ENCODE measurements at regions not wholly inside any gene's neighbourhood (a gene's known extent, or its start where the extent isn't known, plus 50 kb on each side); places are given as distances from the start of the nearest gene placed in this dataset.

DNA sequence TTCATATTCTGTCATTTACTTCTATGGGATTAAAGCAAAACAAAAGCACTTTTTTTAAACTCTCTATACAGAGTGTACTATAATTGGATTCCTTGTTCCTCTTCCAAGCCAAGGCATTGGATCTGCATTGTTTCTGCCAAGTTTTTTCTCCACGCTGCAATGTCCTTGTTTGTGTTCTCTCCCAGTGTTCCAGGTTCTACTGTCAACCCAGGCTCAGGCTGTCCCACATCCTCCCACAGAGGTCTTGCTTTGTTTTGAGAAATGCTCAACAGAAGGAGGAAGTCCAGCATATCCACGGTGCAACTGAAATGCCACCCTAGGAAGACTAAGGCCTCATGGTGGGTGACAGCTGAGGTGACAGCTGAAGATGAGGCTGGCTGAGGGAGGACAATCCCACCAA lies 287.1 kb upstream of the PRDM1 start:
- no peak for DNase-seq (ENCODE audit: low spot score)
- no peaks in the 10 kb centered on the region for H3F3A ChIP-seq (ENCODE audit: low read depth)
- no peaks in the 10 kb centered on the region for H3K79me2 ChIP-seq (ENCODE audit: low read depth)
- no peaks in the 10 kb centered on the region for H3K9me3 ChIP-seq (ENCODE audit: low read depth)
- no peak overlapping the region for H3K27ac ChIP-seq
- Mint-ChIP-seq H3K9me3 (no peaks in the 10 kb centered on the region), H3K27me3 (ENCODE audit: insufficient read depth, low read depth) (peaks cover 2% of the 10 kb centered on the region), H3K27ac (no peak overlapping the region), H3K4me1 (peaks cover 24% of the 10 kb centered on the region), H3K4me3 (no peak overlapping the region), H3K36me3 (no peaks in the 10 kb centered on the region)
- H3K9ac ChIP-seq, result no peak overlapping the region
- no peaks in the 10 kb centered on the region for H3K27me3 ChIP-seq
- H3K4me1 ChIP-seq, result peaks cover 8% of the 10 kb centered on the region
- TF ChIP-seq, protein P1, sequence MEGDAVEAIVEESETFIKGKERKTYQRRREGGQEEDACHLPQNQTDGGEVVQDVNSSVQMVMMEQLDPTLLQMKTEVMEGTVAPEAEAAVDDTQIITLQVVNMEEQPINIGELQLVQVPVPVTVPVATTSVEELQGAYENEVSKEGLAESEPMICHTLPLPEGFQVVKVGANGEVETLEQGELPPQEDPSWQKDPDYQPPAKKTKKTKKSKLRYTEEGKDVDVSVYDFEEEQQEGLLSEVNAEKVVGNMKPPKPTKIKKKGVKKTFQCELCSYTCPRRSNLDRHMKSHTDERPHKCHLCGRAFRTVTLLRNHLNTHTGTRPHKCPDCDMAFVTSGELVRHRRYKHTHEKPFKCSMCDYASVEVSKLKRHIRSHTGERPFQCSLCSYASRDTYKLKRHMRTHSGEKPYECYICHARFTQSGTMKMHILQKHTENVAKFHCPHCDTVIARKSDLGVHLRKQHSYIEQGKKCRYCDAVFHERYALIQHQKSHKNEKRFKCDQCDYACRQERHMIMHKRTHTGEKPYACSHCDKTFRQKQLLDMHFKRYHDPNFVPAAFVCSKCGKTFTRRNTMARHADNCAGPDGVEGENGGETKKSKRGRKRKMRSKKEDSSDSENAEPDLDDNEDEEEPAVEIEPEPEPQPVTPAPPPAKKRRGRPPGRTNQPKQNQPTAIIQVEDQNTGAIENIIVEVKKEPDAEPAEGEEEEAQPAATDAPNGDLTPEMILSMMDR (IDR thresholded peaks at IDR 0.05), result no peak
- TF ChIP-seq EZH2phosphoT487 (IDR thresholded peaks at IDR 0.05) (no peak), EZH2 (IDR thresholded peaks at IDR 0.05) (no peak)
- no peak overlapping the region for H3K4me2 ChIP-seq
- no peaks in the 10 kb centered on the region for H3K36me3 ChIP-seq
- H4K20me1 ChIP-seq (ENCODE audit: low read depth), result no peaks in the 10 kb centered on the region
- no peak overlapping the region for H3K4me3 ChIP-seq
- H2AFZ ChIP-seq (replicated peaks), result no peak overlapping the region

- Mint-ChIP-seq H3K27me3 (ENCODE audit: insufficient read depth, low read depth) (peaks cover 5% of the 10 kb centered on the region), H3K36me3 (no peaks in the 10 kb centered on the region), H3K4me1 (peaks cover 28% of the 10 kb centered on the region), H3K4me3 (no peak overlapping the region), H3K27ac (no peak overlapping the region), H3K9me3 (no peaks in the 10 kb centered on the region)
- Histone ChIP-seq H4K20me1 (ENCODE audit: low read depth) (no peaks in the 10 kb centered on the region), H3K79me2 (ENCODE audit: low read depth) (no peaks in the 10 kb centered on the region), H3F3A (ENCODE audit: low read depth) (no peaks in the 10 kb centered on the region), H3K27ac (no peak overlapping the region), H2AFZ (replicated peaks) (no peak overlapping the region), H3K4me1 (peaks cover 8% of the 10 kb centered on the region), H3K4me2 (no peak overlapping the region), H3K4me3 (no peak overlapping the region), H3K36me3 (no peaks in the 10 kb centered on the region), H3K27me3 (no peaks in the 10 kb centered on the region), H3K9ac (no peak overlapping the region), H3K9me3 (ENCODE audit: low read depth) (no peaks in the 10 kb centered on the region)
- no peak for DNase-seq (ENCODE audit: low spot score)
- TF ChIP-seq EZH2phosphoT487 (IDR thresholded peaks at IDR 0.05), result no peak
- TF ChIP-seq, protein P1 (IDR thresholded peaks at IDR 0.05), result no peak
- TF ChIP-seq EZH2 (IDR thresholded peaks at IDR 0.05), result no peak
Observed at GRCh38 chr6:105797983-105798453, 288.1 kb upstream of the PRDM1 start.

- Histone ChIP-seq H3K9me3 (ENCODE audit: low read depth) (no peaks in the 10 kb centered on the region), H3K4me2 (no peak overlapping the region), H3K4me1 (peaks cover 8% of the 10 kb centered on the region), H3K79me2 (ENCODE audit: low read depth) (no peaks in the 10 kb centered on the region), H4K20me1 (ENCODE audit: low read depth) (no peaks in the 10 kb centered on the region), H3K4me3 (no peak overlapping the region), H3K27ac (no peak overlapping the region), H3F3A (ENCODE audit: low read depth) (no peaks in the 10 kb centered on the region), H3K36me3 (no peaks in the 10 kb centered on the region), H3K9ac (no peak overlapping the region), H2AFZ (replicated peaks) (no peak overlapping the region), H3K27me3 (no peaks in the 10 kb centered on the region)
- Mint-ChIP-seq H3K4me1 (peaks cover 28% of the 10 kb centered on the region), H3K4me3 (no peak overlapping the region), H3K9me3 (no peaks in the 10 kb centered on the region), H3K27ac (no peak overlapping the region), H3K36me3 (no peaks in the 10 kb centered on the region), H3K27me3 (ENCODE audit: insufficient read depth, low read depth) (peaks cover 9% of the 10 kb centered on the region)
- no peak for DNase-seq (ENCODE audit: low spot score)
- TF ChIP-seq, protein P1 (IDR thresholded peaks at IDR 0.05), result no peak
- no peak for TF ChIP-seq EZH2phosphoT487 (IDR thresholded peaks at IDR 0.05)
- no peak for TF ChIP-seq EZH2 (IDR thresholded peaks at IDR 0.05)
Observed at GRCh38 chr6:105797286-105797979, 288.7 kb upstream of the PRDM1 start.

All from neural progenitor cell (in vitro differentiated cells).